Lung (tissue), 11 donors: ENCODE measurements at regions not wholly inside any gene's neighbourhood (a gene's known extent, or its start where the extent isn't known, plus 50 kb on each side); places are given as distances from the start of the nearest gene placed in this dataset.

Experiments
- ATAC-seq: fragments of 200-7000 bp; cut with Tn5 transposase; one replicate; pipeline ENCODE4 v1.9.1; 2020; ENCODE audit warnings: moderate number of reproducible peaks; ENCODE audit not compliant: insufficient read depth, low FRiP score
- DNase-seq, 3 donors: peaks; one replicate each; pipeline ENCODE4 v3.0.0-alpha.2; 2013 to 2017
- H3K27ac ChIP-seq, 2 donors: one replicate each; pipeline ENCODE4 v1.5.1; 2013; ENCODE audit warnings: mild to moderate bottlenecking in 2 of 2, moderate library complexity in 2 of 2, control low read depth in 1 of 2, inconsistent platforms in 1 of 2, low read depth in 1 of 2, low read length in 1 of 2
- H3K27me3 ChIP-seq, 3 donors: one replicate each; pipeline ENCODE4 v1.5.1; 2013; ENCODE audit warnings: low read length in 2 of 3; ENCODE audit not compliant: control insufficient read depth in 3 of 3, insufficient read depth in 3 of 3
- H3K36me3 ChIP-seq, 4 donors: one replicate each; pipeline ENCODE4 v1.5.1; 2013; ENCODE audit warnings: low read length in 4 of 4, mild to moderate bottlenecking in 1 of 4, moderate library complexity in 1 of 4; ENCODE audit not compliant: control insufficient read depth in 4 of 4, insufficient read depth in 4 of 4
- H3K4me1 ChIP-seq, 5 donors: one replicate each; pipeline ENCODE4 v1.5.1; 2013; ENCODE audit warnings: low read length in 5 of 5, mild to moderate bottlenecking in 2 of 5, moderate library complexity in 1 of 5; ENCODE audit not compliant: control insufficient read depth in 5 of 5, insufficient read depth in 5 of 5
- H3K4me3 ChIP-seq: one replicate; pipeline ENCODE4 v1.5.1; 2013; ENCODE audit warnings: mild to moderate bottlenecking, control low read depth, moderate library complexity
- H3K9ac ChIP-seq, 2 donors: one replicate each; pipeline ENCODE4 v1.5.1; 2013; ENCODE audit warnings: low read length in 2 of 2, control low read depth in 1 of 2; ENCODE audit not compliant: insufficient read depth in 1 of 2
- H3K9me3 ChIP-seq, 4 donors: one replicate each; pipeline ENCODE4 v1.5.1; 2013; ENCODE audit warnings: low read length in 3 of 4, mild to moderate bottlenecking in 1 of 4, moderate library complexity in 1 of 4; ENCODE audit not compliant: control insufficient read depth in 4 of 4, insufficient read depth in 3 of 4
- WGBS, 2 donors: extraction: QIAGEN DNeasy Blood & Tissue Kit; methylation state at CpG; one replicate each; pipeline ENCODE4 v1.1.7; 2013; 5-methylcytosine and 5-hydroxymethylcytosine counted together
- TF ChIP-seq, protein P1 (sequence below): IDR thresholded peaks from 2 replicates; pipeline ENCODE4 v1.5.1; 2012; ENCODE audit warnings: mild to moderate bottlenecking; ENCODE audit errors: control extremely low read depth, extremely low read depth
- donor health status: control.
- donor health status: control.
- donor health status: Bipolar disorder and iron deficiency.
- donor health status: healthy.
- donor health status: DM: yes; HTN: yes; CAD: no.

DNA sequence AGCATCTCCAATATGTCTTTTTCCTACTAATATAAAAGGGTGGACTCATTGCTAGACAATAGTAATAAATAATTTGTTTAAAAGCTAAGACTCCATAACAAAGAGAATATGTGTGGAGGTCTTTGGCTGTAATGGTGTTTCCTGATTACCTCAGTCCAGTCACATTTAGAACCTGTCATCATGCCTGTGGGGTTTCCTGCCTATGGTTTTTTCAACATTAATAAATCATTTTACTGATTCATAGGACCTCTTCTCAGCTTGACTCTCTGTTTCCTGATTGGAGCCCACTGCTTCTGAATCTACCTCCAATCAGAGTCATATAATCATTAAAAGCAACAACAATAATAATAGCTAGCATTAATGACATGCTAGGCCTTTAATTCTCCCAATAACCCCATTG, 52.4 kb upstream of the GNAI1 start:
- Histone ChIP-seq H3K27ac (no peak overlapping the region), H3K9ac (no peak overlapping the region), H3K4me1 (peaks cover 0 to 6% (median 2%) of the 10 kb centered on the region in 5 donors), H3K27me3 (no peaks in the 10 kb centered on the region), H3K36me3 (no peaks in the 10 kb centered on the region), H3K9me3 (no peaks in the 10 kb centered on the region), H3K4me3 (no peak overlapping the region)
- no peak for DNase-seq
- TF ChIP-seq, protein P1, sequence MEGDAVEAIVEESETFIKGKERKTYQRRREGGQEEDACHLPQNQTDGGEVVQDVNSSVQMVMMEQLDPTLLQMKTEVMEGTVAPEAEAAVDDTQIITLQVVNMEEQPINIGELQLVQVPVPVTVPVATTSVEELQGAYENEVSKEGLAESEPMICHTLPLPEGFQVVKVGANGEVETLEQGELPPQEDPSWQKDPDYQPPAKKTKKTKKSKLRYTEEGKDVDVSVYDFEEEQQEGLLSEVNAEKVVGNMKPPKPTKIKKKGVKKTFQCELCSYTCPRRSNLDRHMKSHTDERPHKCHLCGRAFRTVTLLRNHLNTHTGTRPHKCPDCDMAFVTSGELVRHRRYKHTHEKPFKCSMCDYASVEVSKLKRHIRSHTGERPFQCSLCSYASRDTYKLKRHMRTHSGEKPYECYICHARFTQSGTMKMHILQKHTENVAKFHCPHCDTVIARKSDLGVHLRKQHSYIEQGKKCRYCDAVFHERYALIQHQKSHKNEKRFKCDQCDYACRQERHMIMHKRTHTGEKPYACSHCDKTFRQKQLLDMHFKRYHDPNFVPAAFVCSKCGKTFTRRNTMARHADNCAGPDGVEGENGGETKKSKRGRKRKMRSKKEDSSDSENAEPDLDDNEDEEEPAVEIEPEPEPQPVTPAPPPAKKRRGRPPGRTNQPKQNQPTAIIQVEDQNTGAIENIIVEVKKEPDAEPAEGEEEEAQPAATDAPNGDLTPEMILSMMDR: no peak
- no peak for ATAC-seq

DNA sequence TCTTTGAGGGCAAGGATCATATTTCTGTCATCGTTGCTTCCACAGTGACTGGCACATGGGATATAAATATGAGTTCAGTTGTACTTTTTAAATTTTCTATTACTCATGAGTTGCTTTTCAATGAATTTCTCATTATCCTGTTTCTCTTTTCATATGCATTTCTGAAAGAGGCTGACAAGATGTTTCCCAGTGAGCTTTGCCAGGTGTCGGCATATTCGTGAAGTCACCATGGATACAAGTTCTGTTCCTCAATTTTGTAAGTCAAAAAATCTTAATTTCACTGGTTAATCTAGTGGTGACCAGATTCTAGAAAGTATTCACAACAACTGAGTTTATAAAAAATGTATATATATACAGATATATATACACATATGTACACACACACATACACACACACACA, 55.7 kb upstream of the GNAI1 start:
- Histone ChIP-seq H3K9ac (no peak overlapping the region), H3K27ac (no peak overlapping the region), H3K4me3 (no peak overlapping the region), H3K27me3 (no peaks in the 10 kb centered on the region), H3K4me1 (peaks cover 0 to 6% (median 0%) of the 10 kb centered on the region in 5 donors), H3K9me3 (no peaks in the 10 kb centered on the region), H3K36me3 (no peaks in the 10 kb centered on the region)
- 78 to 83% methylated on average over 3 of the region's 3 CpGs for WGBS, 2 donors
- no peak for DNase-seq
- TF ChIP-seq, protein P1: no peak
- no peak for ATAC-seq

DNA sequence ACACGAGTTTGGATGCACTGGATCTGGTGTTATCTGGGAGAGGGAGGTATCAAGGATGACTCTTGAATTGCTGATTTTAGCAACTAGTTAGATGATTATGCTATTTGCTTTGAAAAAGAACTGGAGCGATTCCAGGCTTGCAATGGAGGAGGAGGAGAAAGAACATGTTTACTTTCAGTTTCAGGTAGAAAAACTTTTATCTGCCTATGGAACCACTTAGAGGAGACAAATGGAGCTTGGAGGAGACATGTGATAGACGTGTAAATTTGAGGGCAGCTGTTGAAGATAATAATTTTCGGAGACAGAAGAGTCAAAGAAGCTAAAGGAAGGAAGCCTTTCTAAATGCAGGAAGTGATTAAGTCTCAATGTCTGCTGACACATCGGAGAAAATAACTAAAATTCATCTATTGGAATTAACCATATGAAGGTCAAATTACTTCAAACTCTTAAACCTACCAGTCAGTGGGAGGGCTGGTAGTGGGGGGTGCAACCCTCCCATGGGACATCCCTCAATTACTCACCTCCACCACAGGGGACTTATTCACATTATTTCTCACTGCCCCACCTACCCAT, 56.4 kb upstream of the GNAI1 start:
- H3K4me1 ChIP-seq: peaks cover 0 to 6% (median 0%) of the 10 kb centered on the region in 5 donors
- peak; percentile 40 for ATAC-seq
- H3K9me3 ChIP-seq: no peaks in the 10 kb centered on the region
- no peak overlapping the region for H3K27ac ChIP-seq
- no peaks in the 10 kb centered on the region for H3K27me3 ChIP-seq
- no peaks in the 10 kb centered on the region for H3K36me3 ChIP-seq
- TF ChIP-seq, protein P1: no peak
- H3K9ac ChIP-seq: no peak overlapping the region
- DNase-seq: peak in 1 of 3 donors; percentile 40
- H3K4me3 ChIP-seq: no peak overlapping the region
- 11% methylated on average over 5 of the region's 5 CpGs for WGBS, 2 donors

DNA sequence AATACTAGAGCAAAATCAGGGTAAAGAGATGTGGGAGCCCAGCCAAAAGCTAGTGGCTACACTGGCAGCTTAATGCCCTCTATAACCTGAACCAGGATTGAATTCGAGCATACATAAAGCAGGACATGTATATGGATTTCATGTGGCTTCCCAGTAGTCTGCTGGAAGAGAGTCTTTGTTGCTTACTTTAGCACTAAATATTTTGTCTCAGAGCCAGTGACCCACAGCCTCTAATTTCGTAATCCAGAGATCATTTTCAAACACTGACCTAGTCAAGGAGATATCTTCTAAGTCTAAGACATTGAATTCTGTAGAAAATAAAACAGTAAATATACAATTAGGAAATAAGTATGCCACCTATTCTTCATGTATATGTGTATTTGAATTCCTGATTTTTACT, 64.2 kb upstream of the GNAI1 start:
- H3K9me3 ChIP-seq: peaks cover 0 to 6% (median 2%) of the 10 kb centered on the region in 4 donors
- H3K27me3 ChIP-seq: no peaks in the 10 kb centered on the region
- H3K27ac ChIP-seq: no peak overlapping the region
- no peak overlapping the region for H3K4me3 ChIP-seq
- no peak overlapping the region for H3K9ac ChIP-seq
- peak in 2 of 3 donors; percentile 77 to 85 for DNase-seq
- 27 to 50% methylated on average over 2 of the region's 2 CpGs for WGBS, 2 donors
- H3K36me3 ChIP-seq: no peaks in the 10 kb centered on the region
- H3K4me1 ChIP-seq: peaks cover 0 to 18% (median 6%) of the 10 kb centered on the region in 5 donors
- no peak for ATAC-seq
- TF ChIP-seq, protein P1: no peak
